GM23338 (cell line): ENCODE measurements at regions not wholly inside any gene's neighbourhood (a gene's known extent, or its start where the extent isn't known, plus 50 kb on each side); places are given as distances from the start of the nearest gene placed in this dataset.

Experiments used
- ATAC-seq: fragments of 200-7000 bp; cut with Tn5 transposase; 3 replicates; pipeline ENCODE4 v1.9.1; 2020
- DNase-seq: peaks from one replicate; pipeline ENCODE4 v3.0.0-alpha.2; 2015; ENCODE audit warnings: low spot score
- H2AFZ ChIP-seq: fragments of 200-600 bp; sonication (generic); 2 replicates; pipeline ENCODE4 v1.8.0; 2016; ENCODE audit warnings: antibody characterized with exemption, mild to moderate bottlenecking, moderate library complexity
- H3F3A ChIP-seq: fragments of 200-600 bp; sonication (generic); replicated peaks from 2 replicates; pipeline ENCODE4 v1.8.0; 2017; ENCODE audit warnings: antibody characterized with exemption, mixed run types, low read depth
- H3K27ac ChIP-seq: fragments of 200-600 bp; sonication (generic); 2 replicates; pipeline ENCODE4 v1.6.1; 2016; ENCODE audit warnings: low read depth
- H3K27me3 ChIP-seq: fragments of 200-600 bp; sonication (generic); 2 replicates; pipeline ENCODE4 v1.8.0; 2016; ENCODE audit warnings: mild to moderate bottlenecking, mixed run types, moderate library complexity; ENCODE audit not compliant: insufficient read depth
- H3K36me3 ChIP-seq: fragments of 200-600 bp; sonication (generic); 2 replicates; pipeline ENCODE4 v1.8.0; 2016; ENCODE audit warnings: mild to moderate bottlenecking; ENCODE audit not compliant: insufficient read depth
- H3K4me1 ChIP-seq: fragments of 200-600 bp; sonication (generic); 2 replicates; pipeline ENCODE4 v1.8.0; 2016; ENCODE audit warnings: mild to moderate bottlenecking, moderate library complexity; ENCODE audit not compliant: insufficient read depth
- H3K4me2 ChIP-seq: fragments of 200-600 bp; sonication (generic); 2 replicates; pipeline ENCODE4 v1.7.1; 2017; ENCODE audit warnings: mixed run types
- H3K4me3 ChIP-seq: fragments of 200-600 bp; sonication (generic); 2 replicates; pipeline ENCODE4 v1.6.1; 2016; ENCODE audit warnings: mixed run types
- H3K79me2 ChIP-seq: fragments of 200-600 bp; sonication (generic); replicated peaks from 2 replicates; pipeline ENCODE4 v1.8.0; 2017; ENCODE audit warnings: mild to moderate bottlenecking; ENCODE audit not compliant: insufficient read depth
- H3K9me2 ChIP-seq: fragments of 200-600 bp; sonication (generic); 2 replicates; pipeline ENCODE4 v1.8.0; 2017; ENCODE audit not compliant: insufficient read depth
- H4K20me1 ChIP-seq: fragments of 200-600 bp; sonication (generic); replicated peaks from 2 replicates; pipeline ENCODE4 v1.8.0; 2017; ENCODE audit warnings: mild to moderate bottlenecking; ENCODE audit not compliant: insufficient read depth
- H3K27ac Mint-ChIP-seq: 2 replicates; pipeline ENCODE4 v1.8.0; 2020; ENCODE audit warnings: inconsistent platforms, mild to moderate bottlenecking, moderate library complexity, mixed read lengths
- H3K27me3 Mint-ChIP-seq: 3 replicates; pipeline ENCODE4 v1.8.0; 2022; ENCODE audit warnings: low read depth, mild to moderate bottlenecking, moderate library complexity, mixed read lengths, inconsistent platforms; ENCODE audit not compliant: insufficient read depth, poor library complexity
- H3K36me3 Mint-ChIP-seq: 3 replicates; pipeline ENCODE4 v1.8.0; 2021; ENCODE audit warnings: low read depth, mild to moderate bottlenecking, inconsistent platforms, moderate library complexity, mixed read lengths
- H3K4me1 Mint-ChIP-seq: 3 replicates; pipeline ENCODE4 v1.8.0; 2020; ENCODE audit warnings: mild to moderate bottlenecking, inconsistent platforms, mixed read lengths
- H3K4me3 Mint-ChIP-seq: 3 replicates; pipeline ENCODE4 v1.8.0; 2021; ENCODE audit warnings: moderate library complexity, mild to moderate bottlenecking, inconsistent platforms, mixed read lengths
- H3K9me3 Mint-ChIP-seq: 3 replicates; pipeline ENCODE4 v1.8.0; 2020; ENCODE audit warnings: moderate library complexity, mild to moderate bottlenecking, inconsistent platforms, mixed read lengths
- CREB1 ChIP-seq: fragments of 250-450 bp; sonication (Bioruptor Pico); IDR thresholded peaks from 2 replicates; pipeline ENCODE4 v1.5.0; 2020; ENCODE audit warnings: low read depth, mild to moderate bottlenecking, moderate library complexity
- EZH2 ChIP-seq: fragments of 200-600 bp; sonication (generic); IDR thresholded peaks from one replicate; pipeline ENCODE4 v1.8.0; 2017; ENCODE audit warnings: antibody characterized with exemption, mild to moderate bottlenecking, low read depth; ENCODE audit not compliant: unreplicated experiment
- EZH2phosphoT487 ChIP-seq: fragments of 200-600 bp; sonication (generic); IDR thresholded peaks from one replicate; pipeline ENCODE4 v1.8.1; 2018; ENCODE audit warnings: antibody characterized with exemption; ENCODE audit not compliant: unreplicated experiment
- JUNB ChIP-seq: IDR thresholded peaks from one replicate; pipeline ENCODE4 v1.6.1; 2016; ENCODE audit warnings: antibody characterized with exemption; ENCODE audit not compliant: unreplicated experiment
- NANOG ChIP-seq: IDR thresholded peaks from 2 replicates; pipeline ENCODE4 v1.6.1; 2016; ENCODE audit warnings: antibody characterized with exemption, borderline replicate concordance
- POLR2AphosphoS5 ChIP-seq: IDR thresholded peaks from 2 replicates; pipeline ENCODE4 v1.6.1; 2016; ENCODE audit warnings: antibody characterized with exemption, low read depth
- STAT1 ChIP-seq: IDR thresholded peaks from one replicate; pipeline ENCODE4 v1.6.1; 2016; ENCODE audit warnings: antibody characterized with exemption; ENCODE audit not compliant: unreplicated experiment
- ZNF114 ChIP-seq: fragments of 250-450 bp; sonication (Bioruptor Pico); IDR thresholded peaks from 2 replicates; pipeline ENCODE4 v1.5.0; 2020; ENCODE audit warnings: mild to moderate bottlenecking, moderate library complexity
- ZNF331 ChIP-seq: fragments of 250-450 bp; sonication (Bioruptor Pico); IDR thresholded peaks from 2 replicates; pipeline ENCODE4 v1.5.0; 2020; ENCODE audit warnings: low read depth, mild to moderate bottlenecking, moderate library complexity
- TF ChIP-seq, protein P1 (sequence below): IDR thresholded peaks from one replicate; pipeline ENCODE4 v1.6.1; 2018; ENCODE audit warnings: antibody characterized with exemption; ENCODE audit not compliant: unreplicated experiment
- TF ChIP-seq, protein P2 (sequence below), 2 experiments: fragments of 200-600 bp in 1 of 2; sonication (generic) in 1 of 2; conservative IDR thresholded peaks; 2 replicates each; pipeline versions ENCODE4 v1.5.1 to v1.6.1; 2016 to 2017; ENCODE audit warnings: antibody characterized with exemption in 2 of 2, low read depth in 2 of 2, mild to moderate bottlenecking in 2 of 2, moderate library complexity in 1 of 2
- TF ChIP-seq, protein P3 (sequence below): IDR thresholded peaks from 2 replicates; pipeline ENCODE4 v1.6.1; 2016; ENCODE audit warnings: antibody characterized with exemption
- TF ChIP-seq, protein P4 (sequence below): fragments of 250-450 bp; sonication (Bioruptor Pico); IDR thresholded peaks from 2 replicates; pipeline ENCODE4 v1.5.0; 2020; ENCODE audit warnings: mild to moderate bottlenecking, moderate library complexity

DNA sequence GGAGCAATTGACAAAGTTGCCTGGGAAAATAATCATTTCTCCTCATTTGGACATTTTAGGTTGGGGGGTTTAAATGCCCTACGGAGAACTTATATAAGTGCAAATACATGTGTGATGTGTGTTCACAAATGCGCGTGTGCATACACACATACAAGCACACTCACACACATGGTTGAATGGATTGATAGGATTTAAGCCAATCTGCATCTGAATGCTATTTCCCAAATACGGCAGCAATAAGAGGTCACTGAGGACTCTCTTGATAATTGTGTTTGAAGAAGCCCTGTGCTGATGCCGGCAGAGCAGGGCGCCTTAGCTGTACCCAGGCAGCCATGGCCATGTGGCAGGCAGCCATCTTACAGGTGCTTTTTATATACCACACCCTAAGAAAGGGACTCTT, 165.3 kb upstream of the LEF1 start:
- Mint-ChIP-seq H3K9me3 (no peaks in the 10 kb centered on the region), H3K27ac (no peak overlapping the region), H3K36me3 (no peaks in the 10 kb centered on the region), H3K4me3 (no peak overlapping the region), H3K4me1 (peaks cover 19% of the 10 kb centered on the region), H3K27me3 (no peaks in the 10 kb centered on the region)
- no peaks in the 10 kb centered on the region for H3K79me2 ChIP-seq
- DNase-seq: no peak
- no peaks in the 10 kb centered on the region for H3F3A ChIP-seq
- no peak for ATAC-seq
- H3K36me3 ChIP-seq: no peaks in the 10 kb centered on the region
- H3K4me1 ChIP-seq: peaks cover 17% of the 10 kb centered on the region
- H3K9me2 ChIP-seq: no peaks in the 10 kb centered on the region
- H3K4me2 ChIP-seq: no peak overlapping the region; the same call in 1 of the 2 replicates
- H3K27ac ChIP-seq: no peak overlapping the region
- TF ChIP-seq JUNB (no peak), POLR2AphosphoS5 (no peak), STAT1 (no peak), NANOG (no peak), CREB1 (CRISPR knock-in tag) (no peak), ZNF114 (CRISPR knock-in tag) (no peak), EZH2 (no peak), ZNF331 (CRISPR knock-in tag) (no peak), EZH2phosphoT487 (no peak)
- TF ChIP-seq, protein P1, sequence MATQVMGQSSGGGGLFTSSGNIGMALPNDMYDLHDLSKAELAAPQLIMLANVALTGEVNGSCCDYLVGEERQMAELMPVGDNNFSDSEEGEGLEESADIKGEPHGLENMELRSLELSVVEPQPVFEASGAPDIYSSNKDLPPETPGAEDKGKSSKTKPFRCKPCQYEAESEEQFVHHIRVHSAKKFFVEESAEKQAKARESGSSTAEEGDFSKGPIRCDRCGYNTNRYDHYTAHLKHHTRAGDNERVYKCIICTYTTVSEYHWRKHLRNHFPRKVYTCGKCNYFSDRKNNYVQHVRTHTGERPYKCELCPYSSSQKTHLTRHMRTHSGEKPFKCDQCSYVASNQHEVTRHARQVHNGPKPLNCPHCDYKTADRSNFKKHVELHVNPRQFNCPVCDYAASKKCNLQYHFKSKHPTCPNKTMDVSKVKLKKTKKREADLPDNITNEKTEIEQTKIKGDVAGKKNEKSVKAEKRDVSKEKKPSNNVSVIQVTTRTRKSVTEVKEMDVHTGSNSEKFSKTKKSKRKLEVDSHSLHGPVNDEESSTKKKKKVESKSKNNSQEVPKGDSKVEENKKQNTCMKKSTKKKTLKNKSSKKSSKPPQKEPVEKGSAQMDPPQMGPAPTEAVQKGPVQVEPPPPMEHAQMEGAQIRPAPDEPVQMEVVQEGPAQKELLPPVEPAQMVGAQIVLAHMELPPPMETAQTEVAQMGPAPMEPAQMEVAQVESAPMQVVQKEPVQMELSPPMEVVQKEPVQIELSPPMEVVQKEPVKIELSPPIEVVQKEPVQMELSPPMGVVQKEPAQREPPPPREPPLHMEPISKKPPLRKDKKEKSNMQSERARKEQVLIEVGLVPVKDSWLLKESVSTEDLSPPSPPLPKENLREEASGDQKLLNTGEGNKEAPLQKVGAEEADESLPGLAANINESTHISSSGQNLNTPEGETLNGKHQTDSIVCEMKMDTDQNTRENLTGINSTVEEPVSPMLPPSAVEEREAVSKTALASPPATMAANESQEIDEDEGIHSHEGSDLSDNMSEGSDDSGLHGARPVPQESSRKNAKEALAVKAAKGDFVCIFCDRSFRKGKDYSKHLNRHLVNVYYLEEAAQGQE: no peak
- TF ChIP-seq, protein P2, sequence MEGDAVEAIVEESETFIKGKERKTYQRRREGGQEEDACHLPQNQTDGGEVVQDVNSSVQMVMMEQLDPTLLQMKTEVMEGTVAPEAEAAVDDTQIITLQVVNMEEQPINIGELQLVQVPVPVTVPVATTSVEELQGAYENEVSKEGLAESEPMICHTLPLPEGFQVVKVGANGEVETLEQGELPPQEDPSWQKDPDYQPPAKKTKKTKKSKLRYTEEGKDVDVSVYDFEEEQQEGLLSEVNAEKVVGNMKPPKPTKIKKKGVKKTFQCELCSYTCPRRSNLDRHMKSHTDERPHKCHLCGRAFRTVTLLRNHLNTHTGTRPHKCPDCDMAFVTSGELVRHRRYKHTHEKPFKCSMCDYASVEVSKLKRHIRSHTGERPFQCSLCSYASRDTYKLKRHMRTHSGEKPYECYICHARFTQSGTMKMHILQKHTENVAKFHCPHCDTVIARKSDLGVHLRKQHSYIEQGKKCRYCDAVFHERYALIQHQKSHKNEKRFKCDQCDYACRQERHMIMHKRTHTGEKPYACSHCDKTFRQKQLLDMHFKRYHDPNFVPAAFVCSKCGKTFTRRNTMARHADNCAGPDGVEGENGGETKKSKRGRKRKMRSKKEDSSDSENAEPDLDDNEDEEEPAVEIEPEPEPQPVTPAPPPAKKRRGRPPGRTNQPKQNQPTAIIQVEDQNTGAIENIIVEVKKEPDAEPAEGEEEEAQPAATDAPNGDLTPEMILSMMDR (conservative IDR thresholded peaks at IDR 0.05; ENCODE audit: low read depth in 2 of 2): no peak
- TF ChIP-seq, protein P3, sequence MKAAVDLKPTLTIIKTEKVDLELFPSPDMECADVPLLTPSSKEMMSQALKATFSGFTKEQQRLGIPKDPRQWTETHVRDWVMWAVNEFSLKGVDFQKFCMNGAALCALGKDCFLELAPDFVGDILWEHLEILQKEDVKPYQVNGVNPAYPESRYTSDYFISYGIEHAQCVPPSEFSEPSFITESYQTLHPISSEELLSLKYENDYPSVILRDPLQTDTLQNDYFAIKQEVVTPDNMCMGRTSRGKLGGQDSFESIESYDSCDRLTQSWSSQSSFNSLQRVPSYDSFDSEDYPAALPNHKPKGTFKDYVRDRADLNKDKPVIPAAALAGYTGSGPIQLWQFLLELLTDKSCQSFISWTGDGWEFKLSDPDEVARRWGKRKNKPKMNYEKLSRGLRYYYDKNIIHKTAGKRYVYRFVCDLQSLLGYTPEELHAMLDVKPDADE: no peak
- TF ChIP-seq, protein P4, sequence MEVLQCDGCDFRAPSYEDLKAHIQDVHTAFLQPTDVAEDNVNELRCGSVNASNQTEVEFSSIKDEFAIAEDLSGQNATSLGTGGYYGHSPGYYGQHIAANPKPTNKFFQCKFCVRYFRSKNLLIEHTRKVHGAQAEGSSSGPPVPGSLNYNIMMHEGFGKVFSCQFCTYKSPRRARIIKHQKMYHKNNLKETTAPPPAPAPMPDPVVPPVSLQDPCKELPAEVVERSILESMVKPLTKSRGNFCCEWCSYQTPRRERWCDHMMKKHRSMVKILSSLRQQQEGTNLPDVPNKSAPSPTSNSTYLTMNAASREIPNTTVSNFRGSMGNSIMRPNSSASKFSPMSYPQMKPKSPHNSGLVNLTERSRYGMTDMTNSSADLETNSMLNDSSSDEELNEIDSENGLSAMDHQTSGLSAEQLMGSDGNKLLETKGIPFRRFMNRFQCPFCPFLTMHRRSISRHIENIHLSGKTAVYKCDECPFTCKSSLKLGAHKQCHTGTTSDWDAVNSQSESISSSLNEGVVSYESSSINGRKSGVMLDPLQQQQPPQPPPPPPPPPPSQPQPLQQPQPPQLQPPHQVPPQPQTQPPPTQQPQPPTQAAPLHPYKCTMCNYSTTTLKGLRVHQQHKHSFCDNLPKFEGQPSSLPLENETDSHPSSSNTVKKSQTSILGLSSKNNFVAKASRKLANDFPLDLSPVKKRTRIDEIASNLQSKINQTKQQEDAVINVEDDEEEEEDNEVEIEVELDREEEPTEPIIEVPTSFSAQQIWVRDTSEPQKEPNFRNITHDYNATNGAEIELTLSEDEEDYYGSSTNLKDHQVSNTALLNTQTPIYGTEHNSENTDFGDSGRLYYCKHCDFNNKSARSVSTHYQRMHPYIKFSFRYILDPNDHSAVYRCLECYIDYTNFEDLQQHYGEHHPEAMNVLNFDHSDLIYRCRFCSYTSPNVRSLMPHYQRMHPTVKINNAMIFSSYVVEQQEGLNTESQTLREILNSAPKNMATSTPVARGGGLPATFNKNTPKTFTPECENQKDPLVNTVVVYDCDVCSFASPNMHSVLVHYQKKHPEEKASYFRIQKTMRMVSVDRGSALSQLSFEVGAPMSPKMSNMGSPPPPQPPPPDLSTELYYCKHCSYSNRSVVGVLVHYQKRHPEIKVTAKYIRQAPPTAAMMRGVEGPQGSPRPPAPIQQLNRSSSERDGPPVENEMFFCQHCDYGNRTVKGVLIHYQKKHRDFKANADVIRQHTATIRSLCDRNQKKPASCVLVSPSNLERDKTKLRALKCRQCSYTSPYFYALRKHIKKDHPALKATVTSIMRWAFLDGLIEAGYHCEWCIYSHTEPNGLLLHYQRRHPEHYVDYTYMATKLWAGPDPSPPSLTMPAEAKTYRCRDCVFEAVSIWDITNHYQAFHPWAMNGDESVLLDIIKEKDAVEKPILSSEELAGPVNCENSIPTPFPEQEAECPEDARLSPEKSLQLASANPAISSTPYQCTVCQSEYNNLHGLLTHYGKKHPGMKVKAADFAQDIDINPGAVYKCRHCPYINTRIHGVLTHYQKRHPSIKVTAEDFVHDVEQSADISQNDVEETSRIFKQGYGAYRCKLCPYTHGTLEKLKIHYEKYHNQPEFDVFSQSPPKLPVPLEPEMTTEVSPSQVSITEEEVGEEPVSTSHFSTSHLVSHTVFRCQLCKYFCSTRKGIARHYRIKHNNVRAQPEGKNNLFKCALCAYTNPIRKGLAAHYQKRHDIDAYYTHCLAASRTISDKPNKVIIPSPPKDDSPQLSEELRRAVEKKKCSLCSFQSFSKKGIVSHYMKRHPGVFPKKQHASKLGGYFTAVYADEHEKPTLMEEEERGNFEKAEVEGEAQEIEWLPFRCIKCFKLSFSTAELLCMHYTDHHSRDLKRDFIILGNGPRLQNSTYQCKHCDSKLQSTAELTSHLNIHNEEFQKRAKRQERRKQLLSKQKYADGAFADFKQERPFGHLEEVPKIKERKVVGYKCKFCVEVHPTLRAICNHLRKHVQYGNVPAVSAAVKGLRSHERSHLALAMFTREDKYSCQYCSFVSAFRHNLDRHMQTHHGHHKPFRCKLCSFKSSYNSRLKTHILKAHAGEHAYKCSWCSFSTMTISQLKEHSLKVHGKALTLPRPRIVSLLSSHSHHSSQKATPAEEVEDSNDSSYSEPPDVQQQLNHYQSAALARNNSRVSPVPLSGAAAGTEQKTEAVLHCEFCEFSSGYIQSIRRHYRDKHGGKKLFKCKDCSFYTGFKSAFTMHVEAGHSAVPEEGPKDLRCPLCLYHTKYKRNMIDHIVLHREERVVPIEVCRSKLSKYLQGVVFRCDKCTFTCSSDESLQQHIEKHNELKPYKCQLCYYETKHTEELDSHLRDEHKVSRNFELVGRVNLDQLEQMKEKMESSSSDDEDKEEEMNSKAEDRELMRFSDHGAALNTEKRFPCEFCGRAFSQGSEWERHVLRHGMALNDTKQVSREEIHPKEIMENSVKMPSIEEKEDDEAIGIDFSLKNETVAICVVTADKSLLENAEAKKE (CRISPR knock-in tag): no peak
- no peaks in the 10 kb centered on the region for H3K27me3 ChIP-seq
- H4K20me1 ChIP-seq: no peaks in the 10 kb centered on the region
- H2AFZ ChIP-seq: peak overlapping the region; percentile 30; the same call in 1 of the 2 replicates
- H3K4me3 ChIP-seq: no peak overlapping the region
